GM12865 (cell line): ENCODE measurements at regions not wholly inside any gene's neighbourhood (a gene's known extent, or its start where the extent isn't known, plus 50 kb on each side); places are given as distances from the start of the nearest gene placed in this dataset.

Source experiments
- DNase-seq: peaks from one replicate; pipeline ENCODE4 v3.0.0; 2010; ENCODE audit warnings: low read depth
- H3K4me3 ChIP-seq: 2 replicates; pipeline ENCODE4 v1.5.1; 2011; ENCODE audit warnings: mild to moderate bottlenecking, low read depth, low read length, control low read depth
- TF ChIP-seq, protein P1 (sequence below): IDR thresholded peaks from 2 replicates; pipeline ENCODE4 v1.5.1; 2011; ENCODE audit warnings: low read length, control low read depth, low read depth, inconsistent platforms; ENCODE audit not compliant: insufficient read depth; ENCODE audit errors: missing control alignments

- H3K4me3 ChIP-seq = no peak overlapping the region
- no peak for DNase-seq
- TF ChIP-seq, protein P1, sequence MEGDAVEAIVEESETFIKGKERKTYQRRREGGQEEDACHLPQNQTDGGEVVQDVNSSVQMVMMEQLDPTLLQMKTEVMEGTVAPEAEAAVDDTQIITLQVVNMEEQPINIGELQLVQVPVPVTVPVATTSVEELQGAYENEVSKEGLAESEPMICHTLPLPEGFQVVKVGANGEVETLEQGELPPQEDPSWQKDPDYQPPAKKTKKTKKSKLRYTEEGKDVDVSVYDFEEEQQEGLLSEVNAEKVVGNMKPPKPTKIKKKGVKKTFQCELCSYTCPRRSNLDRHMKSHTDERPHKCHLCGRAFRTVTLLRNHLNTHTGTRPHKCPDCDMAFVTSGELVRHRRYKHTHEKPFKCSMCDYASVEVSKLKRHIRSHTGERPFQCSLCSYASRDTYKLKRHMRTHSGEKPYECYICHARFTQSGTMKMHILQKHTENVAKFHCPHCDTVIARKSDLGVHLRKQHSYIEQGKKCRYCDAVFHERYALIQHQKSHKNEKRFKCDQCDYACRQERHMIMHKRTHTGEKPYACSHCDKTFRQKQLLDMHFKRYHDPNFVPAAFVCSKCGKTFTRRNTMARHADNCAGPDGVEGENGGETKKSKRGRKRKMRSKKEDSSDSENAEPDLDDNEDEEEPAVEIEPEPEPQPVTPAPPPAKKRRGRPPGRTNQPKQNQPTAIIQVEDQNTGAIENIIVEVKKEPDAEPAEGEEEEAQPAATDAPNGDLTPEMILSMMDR = no peak
These were observed 136.1 kb upstream of the EPHA6 start for GRCh38 chr3:96678325-96678724.

DNA sequence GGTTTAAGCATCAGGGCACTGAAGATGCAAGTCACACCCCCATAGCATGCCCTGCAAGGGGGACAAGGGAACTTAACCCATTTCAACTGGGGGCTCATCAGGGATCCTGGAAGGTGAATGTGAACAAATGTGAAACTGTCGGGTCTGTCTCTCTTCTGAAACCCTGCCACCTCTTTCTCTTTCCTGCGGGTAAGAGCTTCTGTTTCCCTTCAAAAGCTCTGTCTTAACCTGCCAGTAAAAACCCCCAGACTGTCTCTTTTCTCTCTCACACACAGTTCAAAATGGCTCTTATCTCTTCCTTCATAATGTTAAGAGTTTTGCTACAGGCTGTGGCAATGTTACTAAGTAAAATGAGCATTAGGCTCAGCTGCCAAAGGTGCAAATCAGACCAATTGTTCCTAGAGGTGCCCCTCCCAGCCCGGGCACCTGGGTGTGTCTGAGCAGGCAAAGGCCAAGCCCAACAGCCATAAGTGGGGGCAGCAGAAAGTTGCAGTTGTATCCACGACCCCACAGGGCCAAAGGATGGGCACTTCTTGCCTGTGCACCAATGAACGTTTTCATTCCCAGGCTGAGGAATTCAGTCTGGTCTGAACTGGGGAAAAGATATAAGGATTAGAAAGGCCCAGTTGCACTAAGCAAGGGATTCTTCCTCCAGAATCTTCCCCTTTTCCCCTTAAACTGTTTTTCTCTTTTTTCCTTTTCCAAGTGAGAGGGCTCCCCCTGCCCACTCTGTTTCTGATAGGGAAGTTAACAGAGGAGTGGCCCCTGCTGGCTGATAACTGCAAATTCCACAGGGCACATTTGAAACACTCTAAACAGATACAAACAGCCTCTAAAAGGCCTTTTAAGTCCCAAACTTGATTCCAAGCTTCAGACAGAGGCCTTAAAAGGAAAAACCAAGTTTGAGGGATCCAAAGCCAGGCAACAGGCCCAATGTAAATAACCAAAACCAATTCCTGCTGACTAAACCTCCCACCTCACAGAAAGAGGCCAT lies 113.8 kb upstream of the EPHA6 start:
- TF ChIP-seq, protein P1 = no peak
- DNase-seq = no peak
- H3K4me3 ChIP-seq = no peak overlapping the region

- DNase-seq = no peak
- TF ChIP-seq, protein P1 = no peak
- H3K4me3 ChIP-seq = no peak overlapping the region
These were observed 108.5 kb upstream of the EPHA6 start for GRCh38 chr3:96705895-96706294.

GRCh38 chr3:96706509-96706908 lies 107.9 kb upstream of the EPHA6 start:
- no peak for DNase-seq
- no peak overlapping the region for H3K4me3 ChIP-seq
- TF ChIP-seq, protein P1 = no peak

GRCh38 chr3:96711816-96712215 lies 102.6 kb upstream of the EPHA6 start:
- TF ChIP-seq, protein P1 = no peak
- no peak overlapping the region for H3K4me3 ChIP-seq
- no peak for DNase-seq

- DNase-seq = no peak
- TF ChIP-seq, protein P1 = no peak
- H3K4me3 ChIP-seq = no peak overlapping the region
These were observed 101.6 kb upstream of the EPHA6 start for GRCh38 chr3:96712792-96713191.

DNA sequence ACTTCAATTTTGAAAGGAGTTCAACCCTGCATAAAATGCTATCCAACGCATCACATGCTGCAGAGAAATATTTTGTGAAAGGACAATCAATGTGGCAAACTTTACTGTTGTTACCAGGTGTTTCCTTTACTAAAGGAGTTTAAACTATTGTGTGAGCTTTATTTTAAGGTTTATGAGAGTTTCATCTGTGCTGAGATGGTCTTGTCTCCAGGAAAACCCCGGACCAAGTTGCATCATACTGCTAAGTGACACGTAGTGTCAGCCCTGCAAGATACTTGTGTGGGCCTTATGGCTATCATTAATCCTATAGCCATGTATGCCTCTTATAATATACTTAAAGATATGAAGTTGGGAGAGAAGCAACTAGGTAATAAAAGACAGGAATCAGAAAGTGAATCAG lies 94.5 kb upstream of the EPHA6 start:
- TF ChIP-seq, protein P1 = no peak
- H3K4me3 ChIP-seq = no peak overlapping the region
- no peak for DNase-seq
